Esophagus squamous epithelium (tissue), 4 donors: ENCODE measurements at regions not wholly inside any gene's neighbourhood (a gene's known extent, or its start where the extent isn't known, plus 50 kb on each side); places are given as distances from the start of the nearest gene placed in this dataset.

ENCODE experiments used
- POLR2A ChIP-seq, 4 donors: fragments of 450-650 bp; IDR thresholded peaks; one replicate each; pipeline ENCODE4 v1.6.1; 2017; ENCODE audit warnings: antibody characterized with exemption in 4 of 4, mild to moderate bottlenecking in 4 of 4, moderate library complexity in 3 of 4
- TF ChIP-seq, protein P1 (sequence below), 6 experiments: fragments of 450-650 bp in 4 of 6; fragments of 200-600 bp in 2 of 6; sonication (generic) in 2 of 6; IDR thresholded peaks; one replicate each; pipeline ENCODE4 v1.5.1; 2016 to 2019; ENCODE audit warnings: antibody characterized with exemption in 6 of 6, mild to moderate bottlenecking in 4 of 6, moderate library complexity in 4 of 6

DNA sequence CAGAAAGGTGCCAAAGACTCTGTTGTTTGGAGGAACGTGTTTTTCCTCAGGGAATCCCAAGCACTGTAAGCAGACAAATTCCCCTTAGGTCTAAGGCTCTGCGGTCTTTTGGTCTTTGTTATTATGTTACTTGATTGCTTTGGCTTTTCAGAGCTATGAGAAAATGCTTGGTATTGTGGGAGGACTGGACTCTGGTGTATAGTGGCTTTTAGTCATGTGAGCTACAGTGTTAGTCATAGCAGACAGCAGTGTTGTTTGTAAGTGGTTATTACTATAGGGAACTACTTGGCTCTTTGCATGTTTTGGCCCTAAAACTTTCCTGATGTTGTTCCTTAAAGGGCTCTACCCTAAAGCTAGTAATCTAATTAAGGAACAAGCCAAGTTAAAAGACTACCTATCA is 956.2 kb upstream of the LRATD1 start:
- TF ChIP-seq, protein P1, sequence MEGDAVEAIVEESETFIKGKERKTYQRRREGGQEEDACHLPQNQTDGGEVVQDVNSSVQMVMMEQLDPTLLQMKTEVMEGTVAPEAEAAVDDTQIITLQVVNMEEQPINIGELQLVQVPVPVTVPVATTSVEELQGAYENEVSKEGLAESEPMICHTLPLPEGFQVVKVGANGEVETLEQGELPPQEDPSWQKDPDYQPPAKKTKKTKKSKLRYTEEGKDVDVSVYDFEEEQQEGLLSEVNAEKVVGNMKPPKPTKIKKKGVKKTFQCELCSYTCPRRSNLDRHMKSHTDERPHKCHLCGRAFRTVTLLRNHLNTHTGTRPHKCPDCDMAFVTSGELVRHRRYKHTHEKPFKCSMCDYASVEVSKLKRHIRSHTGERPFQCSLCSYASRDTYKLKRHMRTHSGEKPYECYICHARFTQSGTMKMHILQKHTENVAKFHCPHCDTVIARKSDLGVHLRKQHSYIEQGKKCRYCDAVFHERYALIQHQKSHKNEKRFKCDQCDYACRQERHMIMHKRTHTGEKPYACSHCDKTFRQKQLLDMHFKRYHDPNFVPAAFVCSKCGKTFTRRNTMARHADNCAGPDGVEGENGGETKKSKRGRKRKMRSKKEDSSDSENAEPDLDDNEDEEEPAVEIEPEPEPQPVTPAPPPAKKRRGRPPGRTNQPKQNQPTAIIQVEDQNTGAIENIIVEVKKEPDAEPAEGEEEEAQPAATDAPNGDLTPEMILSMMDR (IDR thresholded peaks at IDR 0.05): no peak
- no peak for TF ChIP-seq POLR2A (IDR thresholded peaks at IDR 0.05)
